Type B pancreatic cell (in vitro differentiated cells): ENCODE measurements at regions not wholly inside any gene's neighbourhood (a gene's known extent, or its start where the extent isn't known, plus 50 kb on each side); places are given as distances from the start of the nearest gene placed in this dataset.

Source experiments
- DNase-seq: peaks from one replicate; pipeline ENCODE4 v3.0.0; 2021; ENCODE audit warnings: mixed read lengths; ENCODE audit not compliant: unreplicated experiment; ENCODE audit errors: extremely low spot score
- H3K27ac Mint-ChIP-seq: 2 replicates; pipeline ENCODE4 v1.8.0; 2021; ENCODE audit warnings: mild to moderate bottlenecking, mixed read lengths
- H3K27me3 Mint-ChIP-seq: 2 replicates; pipeline ENCODE4 v1.8.0; 2021; ENCODE audit warnings: mixed read lengths
- H3K36me3 Mint-ChIP-seq: 2 replicates; pipeline ENCODE4 v1.8.0; 2021; ENCODE audit warnings: mixed read lengths
- H3K4me1 Mint-ChIP-seq: one replicate; pipeline ENCODE4 v1.8.0; 2021; ENCODE audit warnings: mixed read lengths; ENCODE audit not compliant: unreplicated experiment
- H3K4me3 Mint-ChIP-seq: 2 replicates; pipeline ENCODE4 v1.8.0; 2021; ENCODE audit warnings: mild to moderate bottlenecking, mixed read lengths
- H3K9me3 Mint-ChIP-seq: 2 replicates; pipeline ENCODE4 v1.8.0; 2021; ENCODE audit warnings: mixed read lengths
- CTCF ChIP-seq: fragments of 200-600 bp; sonication (generic); conservative IDR thresholded peaks from 2 replicates; pipeline ENCODE4 v1.5.0; 2021; ENCODE audit warnings: antibody characterized with exemption, mild to moderate bottlenecking

- Mint-ChIP-seq H3K4me1 (peaks cover 6% of the 10 kb centered on the region), H3K27ac (no peak overlapping the region), H3K4me3 (no peak overlapping the region), H3K9me3 (no peaks in the 10 kb centered on the region), H3K36me3 (no peaks in the 10 kb centered on the region), H3K27me3 (no peaks in the 10 kb centered on the region)
- TF ChIP-seq CTCF: no peak
- no peak for DNase-seq
Measured at GRCh38 chr2:164386231-164386630, 235.1 kb downstream of the GRB14 start.

GRCh38 chr2:164384434-164384833 lies 236.8 kb downstream of the GRB14 start:
- no peak for DNase-seq
- TF ChIP-seq CTCF: no peak
- Mint-ChIP-seq H3K4me1 (peaks cover 6% of the 10 kb centered on the region), H3K27ac (no peak overlapping the region), H3K36me3 (no peaks in the 10 kb centered on the region), H3K27me3 (no peaks in the 10 kb centered on the region), H3K9me3 (no peaks in the 10 kb centered on the region), H3K4me3 (no peak overlapping the region)

DNA sequence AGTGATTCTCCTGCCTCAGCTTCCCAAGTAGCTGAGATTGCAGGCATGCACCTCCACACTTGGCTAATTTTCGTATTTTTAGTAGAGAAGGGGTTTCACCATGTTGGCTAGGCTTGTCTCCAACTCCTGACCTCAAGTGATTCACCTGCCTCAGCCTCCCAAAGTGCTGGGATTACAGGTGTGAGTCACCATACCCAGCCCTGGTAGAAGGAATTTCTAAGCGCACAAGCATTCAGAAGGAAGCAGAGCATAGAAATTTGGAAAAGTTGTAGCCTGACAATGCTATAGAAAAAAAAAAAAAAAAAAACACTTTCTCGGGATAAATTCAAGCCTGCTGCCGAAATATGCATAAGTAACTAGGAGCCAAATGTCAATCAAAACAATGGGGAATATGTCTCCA lies 249.4 kb downstream of the GRB14 start:
- no peak for DNase-seq
- no peaks in the 10 kb centered on the region for H3K9me3 Mint-ChIP-seq
- H3K36me3 Mint-ChIP-seq: no peaks in the 10 kb centered on the region
- H3K27ac Mint-ChIP-seq: no peak overlapping the region
- H3K27me3 Mint-ChIP-seq: no peaks in the 10 kb centered on the region
- no peaks in the 10 kb centered on the region for H3K4me1 Mint-ChIP-seq
- H3K4me3 Mint-ChIP-seq: no peak overlapping the region
- no peak for TF ChIP-seq CTCF

- DNase-seq: no peak
- no peaks in the 10 kb centered on the region for H3K36me3 Mint-ChIP-seq
- H3K4me3 Mint-ChIP-seq: no peak overlapping the region
- H3K9me3 Mint-ChIP-seq: no peaks in the 10 kb centered on the region
- no peak for TF ChIP-seq CTCF
- no peaks in the 10 kb centered on the region for H3K27me3 Mint-ChIP-seq
- H3K27ac Mint-ChIP-seq: peak overlapping the region; percentile 26
- no peaks in the 10 kb centered on the region for H3K4me1 Mint-ChIP-seq
Measured at GRCh38 chr2:164369366-164369765, 251.9 kb downstream of the GRB14 start.

GRCh38 chr2:164368896-164369295 lies 252.4 kb downstream of the GRB14 start:
- Mint-ChIP-seq H3K27ac (peak overlapping the region; percentile 26), H3K4me1 (no peaks in the 10 kb centered on the region), H3K9me3 (no peaks in the 10 kb centered on the region), H3K36me3 (no peaks in the 10 kb centered on the region), H3K27me3 (no peaks in the 10 kb centered on the region), H3K4me3 (no peak overlapping the region)
- TF ChIP-seq CTCF: no peak
- DNase-seq: no peak

DNA sequence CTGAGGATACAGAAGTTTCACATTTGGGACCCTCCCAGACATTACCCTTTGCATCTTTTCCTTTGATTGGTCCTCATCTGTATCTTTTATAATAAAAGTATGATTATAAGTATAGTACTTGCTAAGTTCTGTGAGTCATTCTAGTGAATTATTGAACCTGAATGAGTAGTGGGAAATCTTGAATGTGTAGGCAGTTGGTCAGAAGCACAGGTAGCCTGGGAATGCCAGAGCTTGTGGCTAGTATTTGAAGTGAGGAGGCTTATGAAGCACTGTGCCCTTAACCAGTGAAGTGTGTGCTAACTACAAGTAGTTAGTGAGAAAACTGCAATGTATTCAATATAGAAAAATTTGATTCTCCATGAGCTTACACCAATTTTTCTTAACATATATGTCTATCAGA lies 257.6 kb downstream of the GRB14 start:
- no peak for TF ChIP-seq CTCF
- DNase-seq: no peak
- H3K9me3 Mint-ChIP-seq: no peaks in the 10 kb centered on the region
- H3K4me3 Mint-ChIP-seq: no peak overlapping the region
- peaks cover 7% of the 10 kb centered on the region for H3K27me3 Mint-ChIP-seq
- H3K4me1 Mint-ChIP-seq: no peaks in the 10 kb centered on the region
- no peak overlapping the region for H3K27ac Mint-ChIP-seq
- no peaks in the 10 kb centered on the region for H3K36me3 Mint-ChIP-seq
